ENCODE measurements at regions not wholly inside any gene's neighbourhood (a gene's known extent, or its start where the extent isn't known, plus 50 kb on each side); places are given as distances from the start of the nearest gene placed in this dataset.
"Not testable (repeated sequence)": the region's sequence is repeated elsewhere in the genome, so short reads cannot be mapped to it uniquely, and the experiment has no call there.

GRCh38 chr2:95654897-95655296 lies 63.1 kb downstream of the TRIM43 start:
- DNase-seq (ENCODE audit: low read depth, low spot score); H3K9me3 ChIP-seq (ENCODE audit: control insufficient read depth in 1 of 2, insufficient read depth in 1 of 2, low read depth in 1 of 2, low read length in 2 of 2); H3K4me2 ChIP-seq (ENCODE audit: low read length); H2AFZ ChIP-seq (ENCODE audit: low read depth, low read length, poor library complexity, severe bottlenecking); H4K20me1 ChIP-seq (ENCODE audit: insufficient read depth); RAD21 ChIA-PET (ENCODE audit: low non-redundant PET in 1 of 2, low total read pairs in 2 of 2, uncharacterized antibody in 2 of 2, unreplicated experiment in 2 of 2); POLR2A ChIA-PET; H3K9ac ChIP-seq (ENCODE audit: low read length); H3K79me2 ChIP-seq (ENCODE audit: insufficient read depth, low read length); BruUV-seq (replicated peaks); H3K27me3 ChIP-seq (ENCODE audit: insufficient read depth, low read length); H3K9me2 ChIP-seq (ENCODE audit: insufficient read depth); H3K27ac ChIP-seq (ENCODE audit: low read depth, low read length); intact Hi-C loops (cut with micrococcal nuclease); H3K36me3 ChIP-seq (ENCODE audit: control insufficient read depth in 1 of 2, insufficient read depth in 2 of 2, low read length in 2 of 2); H3K4me1 ChIP-seq (ENCODE audit: control insufficient read depth in 1 of 2, insufficient read depth in 2 of 2, low read length in 2 of 2); CTCF ChIA-PET; H3K4me3 ChIP-seq (replicated peaks in 1 of 2; ENCODE audit: low read depth in 1 of 2, low read length in 2 of 2): not testable (repeated sequence)
- 0 out of 2 replicates have a peak, but pooled peaks have one; percentile 14 for ATAC-seq

- H3K36me3 ChIP-seq (ENCODE audit: control insufficient read depth in 1 of 2, insufficient read depth in 2 of 2, low read length in 2 of 2); H3K9me2 ChIP-seq (ENCODE audit: insufficient read depth); H3K9ac ChIP-seq (ENCODE audit: low read length); BruUV-seq (replicated peaks); DNase-seq (ENCODE audit: low read depth, low spot score); H4K20me1 ChIP-seq (ENCODE audit: insufficient read depth); H3K79me2 ChIP-seq (ENCODE audit: insufficient read depth, low read length); H3K4me3 ChIP-seq (replicated peaks in 1 of 2; ENCODE audit: low read depth in 1 of 2, low read length in 2 of 2); H2AFZ ChIP-seq (ENCODE audit: low read depth, low read length, poor library complexity, severe bottlenecking); POLR2A ChIA-PET; intact Hi-C loops (cut with micrococcal nuclease); RAD21 ChIA-PET (ENCODE audit: low non-redundant PET in 1 of 2, low total read pairs in 2 of 2, uncharacterized antibody in 2 of 2, unreplicated experiment in 2 of 2); ATAC-seq; H3K4me1 ChIP-seq (ENCODE audit: control insufficient read depth in 1 of 2, insufficient read depth in 2 of 2, low read length in 2 of 2); H3K9me3 ChIP-seq (ENCODE audit: control insufficient read depth in 1 of 2, insufficient read depth in 1 of 2, low read depth in 1 of 2, low read length in 2 of 2); CTCF ChIA-PET; H3K27me3 ChIP-seq (ENCODE audit: insufficient read depth, low read length); H3K27ac ChIP-seq (ENCODE audit: low read depth, low read length); H3K4me2 ChIP-seq (ENCODE audit: low read length): not testable (repeated sequence)
Measured at GRCh38 chr2:95656553-95656952, 64.8 kb downstream of the TRIM43 start.

- RAD21 ChIA-PET (ENCODE audit: low non-redundant PET in 1 of 2, low total read pairs in 2 of 2, uncharacterized antibody in 2 of 2, unreplicated experiment in 2 of 2); H3K79me2 ChIP-seq (ENCODE audit: insufficient read depth, low read length); H3K36me3 ChIP-seq (ENCODE audit: control insufficient read depth in 1 of 2, insufficient read depth in 2 of 2, low read length in 2 of 2); DNase-seq (ENCODE audit: low read depth, low spot score); H2AFZ ChIP-seq (ENCODE audit: low read depth, low read length, poor library complexity, severe bottlenecking); H4K20me1 ChIP-seq (ENCODE audit: insufficient read depth); H3K9ac ChIP-seq (ENCODE audit: low read length); H3K4me3 ChIP-seq (replicated peaks in 1 of 2; ENCODE audit: low read depth in 1 of 2, low read length in 2 of 2); H3K9me2 ChIP-seq (ENCODE audit: insufficient read depth); H3K4me2 ChIP-seq (ENCODE audit: low read length); ATAC-seq; H3K27ac ChIP-seq (ENCODE audit: low read depth, low read length); BruUV-seq (replicated peaks); H3K9me3 ChIP-seq (ENCODE audit: control insufficient read depth in 1 of 2, insufficient read depth in 1 of 2, low read depth in 1 of 2, low read length in 2 of 2); H3K4me1 ChIP-seq (ENCODE audit: control insufficient read depth in 1 of 2, insufficient read depth in 2 of 2, low read length in 2 of 2); intact Hi-C loops (cut with micrococcal nuclease); CTCF ChIA-PET; POLR2A ChIA-PET; H3K27me3 ChIP-seq (ENCODE audit: insufficient read depth, low read length): not testable (repeated sequence)
Measured at GRCh38 chr2:95657937-95658336, 66.1 kb downstream of the TRIM43 start.

GRCh38 chr2:95660766-95661562 lies 69.2 kb downstream of the TRIM43 start:
- RAD21 ChIA-PET (ENCODE audit: low non-redundant PET in 1 of 2, low total read pairs in 2 of 2, uncharacterized antibody in 2 of 2, unreplicated experiment in 2 of 2); POLR2A ChIA-PET; H3K9me2 ChIP-seq (ENCODE audit: insufficient read depth); H3K27ac ChIP-seq (ENCODE audit: low read depth, low read length); H3K9ac ChIP-seq (ENCODE audit: low read length); H3K36me3 ChIP-seq (ENCODE audit: control insufficient read depth in 1 of 2, insufficient read depth in 2 of 2, low read length in 2 of 2); H3K4me3 ChIP-seq (replicated peaks in 1 of 2; ENCODE audit: low read depth in 1 of 2, low read length in 2 of 2); H2AFZ ChIP-seq (ENCODE audit: low read depth, low read length, poor library complexity, severe bottlenecking); H3K27me3 ChIP-seq (ENCODE audit: insufficient read depth, low read length); BruUV-seq (replicated peaks); CTCF ChIA-PET; DNase-seq (ENCODE audit: low read depth, low spot score); H3K4me2 ChIP-seq (ENCODE audit: low read length); H3K4me1 ChIP-seq (ENCODE audit: control insufficient read depth in 1 of 2, insufficient read depth in 2 of 2, low read length in 2 of 2); H3K9me3 ChIP-seq (ENCODE audit: control insufficient read depth in 1 of 2, insufficient read depth in 1 of 2, low read depth in 1 of 2, low read length in 2 of 2); intact Hi-C loops (cut with micrococcal nuclease); H4K20me1 ChIP-seq (ENCODE audit: insufficient read depth); ATAC-seq; H3K79me2 ChIP-seq (ENCODE audit: insufficient read depth, low read length): not testable (repeated sequence)

Measured in HCT116 (cell line).